ENCODE measurements at regions not wholly inside any gene's neighbourhood (a gene's known extent, or its start where the extent isn't known, plus 50 kb on each side); places are given as distances from the start of the nearest gene placed in this dataset.
"Not testable (repeated sequence)": the region's sequence is repeated elsewhere in the genome, so short reads cannot be mapped to it uniquely, and the experiment has no call there.

- DNase-seq = no peak
These were observed 158.7 kb downstream of the PDCD6IP start for GRCh38 chr3:33957176-33957575.

DNA sequence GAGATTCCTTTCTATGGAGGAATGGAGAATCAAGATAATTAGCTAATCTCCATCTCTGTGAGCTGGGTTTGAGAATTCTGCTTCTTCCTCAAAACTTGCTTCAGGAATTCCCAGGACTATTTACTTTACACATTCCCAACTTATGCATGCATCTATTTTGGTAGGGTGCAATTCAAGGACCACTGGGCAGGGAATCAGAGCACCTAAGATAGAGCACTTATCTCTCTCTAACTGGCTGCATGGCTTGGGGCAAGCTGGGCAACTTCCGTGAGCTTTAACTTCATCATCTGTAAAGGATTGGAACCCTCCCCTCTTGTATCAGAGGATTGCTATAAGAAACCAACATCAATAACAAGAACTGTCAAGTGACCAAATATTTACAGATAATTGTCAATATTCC, 160.2 kb downstream of the PDCD6IP start:
- no peak for DNase-seq

- DNase-seq = no peak
These were observed 164.0 kb downstream of the PDCD6IP start for GRCh38 chr3:33962396-33962795.

- not testable (repeated sequence) for DNase-seq
These were observed 171.8 kb downstream of the PDCD6IP start for GRCh38 chr3:33970180-33970579.

GRCh38 chr3:33971055-33971454, 172.6 kb downstream of the PDCD6IP start:
- DNase-seq = no peak

- no peak for DNase-seq
These were observed 177.0 kb downstream of the PDCD6IP start for GRCh38 chr3:33975463-33975862.

- no peak for DNase-seq
These were observed 178.8 kb downstream of the PDCD6IP start for GRCh38 chr3:33977227-33977626.

DNA sequence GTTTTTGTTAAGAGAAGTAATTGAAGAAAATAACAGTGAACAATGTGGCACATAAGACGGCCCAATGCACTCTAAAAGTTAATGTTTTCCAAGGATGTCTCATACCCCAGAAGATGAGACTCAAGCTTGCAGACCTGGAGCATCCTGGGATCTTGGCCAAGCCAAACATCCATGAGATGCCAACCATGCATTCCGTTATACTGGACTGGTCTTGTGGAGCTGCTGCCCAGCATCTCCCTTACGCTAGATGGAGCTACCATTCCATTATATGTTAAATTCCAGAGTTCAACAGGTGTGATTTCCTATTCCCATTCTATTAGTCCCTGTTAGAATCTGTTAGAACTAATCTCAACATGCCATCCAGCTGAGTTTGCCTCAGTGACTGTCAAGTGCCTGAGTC, 181.8 kb downstream of the PDCD6IP start:
- DNase-seq = no peak

- DNase-seq = no peak
These were observed 183.9 kb downstream of the PDCD6IP start for GRCh38 chr3:33982269-33982798.

DNA sequence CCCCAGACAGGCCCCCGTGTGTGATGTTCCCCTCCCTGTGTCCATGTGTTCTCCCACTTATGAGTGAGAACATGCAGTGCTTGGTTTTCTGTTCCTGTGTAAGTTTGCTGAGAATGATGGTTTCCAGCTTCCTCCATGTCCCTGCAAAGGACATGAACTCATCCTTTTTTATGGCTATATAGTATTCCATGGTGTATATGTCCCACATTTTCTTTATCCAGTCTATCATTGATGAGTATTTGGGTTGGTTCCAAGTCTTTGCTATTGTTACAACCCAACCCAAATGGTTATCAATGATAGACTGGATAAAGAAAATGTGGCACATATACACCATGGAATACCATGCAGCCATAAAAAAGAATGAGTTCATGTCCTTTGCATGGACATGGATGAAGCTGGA, 184.5 kb downstream of the PDCD6IP start:
- not testable (repeated sequence) for DNase-seq

DNA sequence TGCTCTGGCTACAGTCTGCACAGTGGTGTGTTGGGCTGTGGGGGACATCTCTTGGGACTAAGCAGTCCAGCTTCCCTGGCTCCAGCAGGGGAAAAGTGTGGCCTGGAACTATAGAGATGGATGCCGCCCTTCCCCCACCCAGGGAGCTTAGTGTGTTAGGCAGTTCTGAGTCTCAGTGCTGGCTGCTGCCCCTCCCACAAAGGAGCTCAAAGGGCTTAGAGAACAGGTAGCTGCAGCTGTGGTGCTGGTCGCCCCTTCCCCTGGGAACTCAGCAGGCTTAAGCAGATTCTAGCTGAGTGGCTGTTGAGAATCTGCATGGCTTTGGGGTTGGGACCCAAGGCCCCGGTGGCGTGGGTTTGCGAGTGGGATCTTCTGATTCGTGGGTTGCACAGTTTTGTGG, 190.8 kb downstream of the PDCD6IP start:
- no peak for DNase-seq

- DNase-seq = no peak
These were observed 193.2 kb downstream of the PDCD6IP start for GRCh38 chr3:33991673-33992072.

GRCh38 chr3:33993631-33994030, 195.2 kb downstream of the PDCD6IP start:
- no peak for DNase-seq

- no peak for DNase-seq
These were observed 196.1 kb downstream of the PDCD6IP start for GRCh38 chr3:33994568-33994967.

DNA sequence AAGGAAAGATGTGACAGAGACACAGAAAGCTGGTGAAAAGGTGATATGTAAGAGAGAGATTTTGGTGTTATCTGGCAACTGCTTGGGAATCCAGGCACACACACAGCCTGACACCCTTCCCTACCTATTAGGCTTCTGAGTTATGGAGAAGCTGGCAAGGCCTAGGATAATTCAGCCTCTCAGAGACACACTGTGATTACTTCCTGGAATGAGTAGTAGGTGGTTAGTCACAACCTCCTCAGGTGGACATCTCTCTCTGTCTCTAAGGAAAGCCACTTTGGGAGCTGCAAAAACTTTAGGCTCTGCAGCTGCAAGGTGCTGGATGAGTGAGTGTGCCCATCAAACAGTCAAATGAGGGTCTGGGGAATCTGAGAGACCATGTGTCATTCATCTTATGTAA, 201.9 kb downstream of the PDCD6IP start:
- no peak for DNase-seq

- no peak for DNase-seq
These were observed 202.6 kb downstream of the PDCD6IP start for GRCh38 chr3:34001022-34001421.

- no peak for DNase-seq
These were observed 203.6 kb downstream of the PDCD6IP start for GRCh38 chr3:34001990-34002389.

DNA sequence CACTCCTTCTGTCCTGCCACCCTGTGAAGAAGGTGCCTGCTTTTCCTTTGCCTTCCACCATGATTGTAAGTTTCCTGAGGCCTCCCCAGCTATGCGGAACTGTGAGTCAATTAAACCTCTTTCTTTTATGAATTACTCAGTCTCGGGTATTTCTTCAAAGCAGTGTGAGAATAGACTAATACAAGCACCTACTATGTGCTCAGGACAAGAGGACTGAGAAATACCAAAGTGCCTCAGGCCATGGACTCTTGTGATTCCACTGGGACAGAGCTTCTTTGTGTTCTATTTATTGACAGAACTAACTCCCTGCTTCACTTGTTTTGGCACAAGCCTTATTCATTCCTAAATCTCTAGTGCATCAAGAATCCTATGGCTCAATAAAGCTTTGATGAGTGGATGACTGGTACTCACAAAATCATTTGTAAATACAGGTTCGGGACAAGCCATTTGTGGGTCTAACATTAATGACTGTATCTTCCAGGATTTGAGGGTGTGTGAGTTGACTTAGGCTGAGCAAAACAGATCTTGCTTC, 204.2 kb downstream of the PDCD6IP start:
- no peak for DNase-seq

DNA sequence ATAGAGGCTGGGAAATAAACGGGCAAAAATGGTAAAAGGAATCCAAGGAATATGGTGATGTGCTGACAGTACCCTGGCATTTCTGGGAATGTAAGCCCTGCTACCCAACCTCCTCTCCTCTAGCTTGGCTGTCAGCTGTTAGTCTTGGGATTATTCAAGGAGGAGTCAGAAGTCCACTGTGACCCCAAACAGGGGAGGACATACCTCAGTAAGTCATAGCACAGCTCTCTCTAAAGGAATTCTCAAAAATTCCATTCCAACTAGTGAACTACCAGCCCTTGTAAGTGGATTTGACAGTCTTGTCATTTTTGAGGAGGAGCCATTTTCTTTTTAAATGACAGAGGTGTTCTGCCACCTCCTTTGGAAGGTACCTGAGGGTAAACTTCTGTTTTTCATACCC, 207.5 kb downstream of the PDCD6IP start:
- DNase-seq = no peak

DNA sequence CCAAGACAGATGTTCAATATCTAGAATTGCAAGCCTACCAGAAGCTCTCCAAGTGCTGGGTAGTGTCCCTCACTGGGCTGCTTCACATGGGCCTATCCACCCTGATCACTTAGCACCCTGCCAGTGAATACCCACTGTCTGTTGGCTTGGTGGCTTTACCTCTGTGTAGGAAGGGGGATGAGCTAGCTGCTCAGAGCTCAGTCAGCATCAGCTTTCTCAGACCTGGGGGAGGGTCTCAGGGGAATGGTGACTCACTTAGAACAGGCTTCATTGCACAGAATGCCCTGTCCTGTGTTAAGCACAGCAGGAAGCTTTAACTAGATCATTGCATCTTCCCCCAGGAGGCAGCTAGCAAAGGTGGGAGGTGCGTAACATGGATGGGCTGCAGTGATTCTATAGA, 209.8 kb downstream of the PDCD6IP start:
- no peak for DNase-seq

DNA sequence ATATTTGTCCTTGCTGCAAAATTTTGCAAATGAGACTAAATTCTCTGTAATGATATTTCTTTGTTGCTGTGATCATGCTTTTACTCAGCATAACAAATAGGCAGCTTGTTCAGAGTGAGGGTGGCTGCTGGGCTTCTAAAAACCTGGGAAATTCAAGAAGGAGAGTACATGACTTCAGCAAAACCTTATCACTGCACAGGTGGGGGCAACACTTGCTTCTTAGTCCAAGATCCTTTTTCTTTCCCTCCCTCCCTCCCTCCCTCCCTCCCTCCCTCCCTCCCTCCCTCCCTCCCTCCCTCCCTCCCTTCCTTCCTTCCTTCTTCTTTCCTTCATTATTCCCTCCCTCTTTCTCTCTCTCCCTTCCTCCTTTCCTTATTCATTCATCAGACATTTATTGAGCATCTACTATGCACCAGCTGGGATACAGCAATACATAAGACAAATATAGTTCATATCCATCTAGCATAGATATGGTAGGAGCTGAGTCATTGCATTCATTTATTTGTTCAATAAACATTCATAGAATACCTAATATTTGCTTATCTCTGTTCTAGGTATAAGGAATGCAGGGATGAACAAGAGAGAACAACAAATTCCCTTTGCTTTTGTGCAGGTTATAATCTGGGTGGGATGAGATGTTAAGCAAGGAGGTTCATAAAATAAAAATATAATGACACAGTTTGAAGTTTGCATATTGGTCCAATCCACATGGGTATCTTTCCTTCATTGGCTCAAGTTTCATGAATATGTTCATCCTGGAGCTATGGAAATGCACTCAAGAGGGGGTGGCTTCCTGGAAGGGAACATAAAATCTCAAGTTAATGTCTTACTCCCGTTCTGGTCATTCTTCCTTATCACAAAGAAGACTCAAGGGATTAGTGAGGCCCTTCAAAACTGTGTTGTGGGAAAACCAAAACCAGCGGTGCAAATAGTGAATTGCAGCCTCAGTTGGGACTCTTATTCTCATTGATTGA, 210.7 kb downstream of the PDCD6IP start:
- DNase-seq = no peak

GRCh38 chr3:34011171-34012101, 213.0 kb downstream of the PDCD6IP start:
- no peak for DNase-seq

GRCh38 chr3:34012102-34012461, 213.7 kb downstream of the PDCD6IP start:
- peak; percentile 7 for DNase-seq
